22Rv1 (cell line): ENCODE measurements at regions not wholly inside any gene's neighbourhood (a gene's known extent, or its start where the extent isn't known, plus 50 kb on each side); places are given as distances from the start of the nearest gene placed in this dataset.

Source experiments
- CTCF ChIP-seq: fragments of 450-650 bp; IDR thresholded peaks from 2 replicates; pipeline ENCODE4 v1.5.1; 2017; ENCODE audit warnings: mild to moderate bottlenecking
- ZFX ChIP-seq: fragments of 450-650 bp; IDR thresholded peaks from 2 replicates; pipeline ENCODE4 v1.6.1; 2017; ENCODE audit warnings: antibody characterized with exemption, borderline replicate concordance

GRCh38 chr13:72545030-72545719 is 182.3 kb downstream of the MZT1 start:
- no peak for TF ChIP-seq CTCF
- TF ChIP-seq ZFX: no peak
